ENCODE measurements at regions not wholly inside any gene's neighbourhood (a gene's known extent, or its start where the extent isn't known, plus 50 kb on each side); places are given as distances from the start of the nearest gene placed in this dataset.

DNA sequence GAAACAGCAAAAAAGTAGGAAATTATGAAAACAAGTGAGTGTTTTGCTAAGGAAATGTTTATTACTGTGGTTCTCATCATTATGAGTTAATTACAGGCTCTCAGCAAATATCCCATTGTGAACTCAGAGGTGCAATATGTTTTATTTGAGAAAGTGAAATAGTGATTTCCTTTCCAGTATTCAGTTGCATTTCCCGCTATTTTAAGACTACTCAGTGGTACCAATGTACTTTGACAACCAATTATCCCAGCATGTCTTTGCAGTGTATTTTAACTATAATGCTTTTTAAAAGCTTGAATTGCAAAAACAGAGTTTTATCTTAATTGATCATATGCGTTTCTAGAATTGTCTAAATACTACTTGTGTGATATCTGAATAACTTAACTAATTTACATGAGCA, 383.8 kb upstream of the TENM3 start:
- intact Hi-C loops (cut with DNase I; ENCODE audit: low total_unique reads), result no loop called here
- no peak for TF ChIP-seq POLR2A (IDR thresholded peaks at IDR 0.05)
- TF ChIP-seq, protein P1, sequence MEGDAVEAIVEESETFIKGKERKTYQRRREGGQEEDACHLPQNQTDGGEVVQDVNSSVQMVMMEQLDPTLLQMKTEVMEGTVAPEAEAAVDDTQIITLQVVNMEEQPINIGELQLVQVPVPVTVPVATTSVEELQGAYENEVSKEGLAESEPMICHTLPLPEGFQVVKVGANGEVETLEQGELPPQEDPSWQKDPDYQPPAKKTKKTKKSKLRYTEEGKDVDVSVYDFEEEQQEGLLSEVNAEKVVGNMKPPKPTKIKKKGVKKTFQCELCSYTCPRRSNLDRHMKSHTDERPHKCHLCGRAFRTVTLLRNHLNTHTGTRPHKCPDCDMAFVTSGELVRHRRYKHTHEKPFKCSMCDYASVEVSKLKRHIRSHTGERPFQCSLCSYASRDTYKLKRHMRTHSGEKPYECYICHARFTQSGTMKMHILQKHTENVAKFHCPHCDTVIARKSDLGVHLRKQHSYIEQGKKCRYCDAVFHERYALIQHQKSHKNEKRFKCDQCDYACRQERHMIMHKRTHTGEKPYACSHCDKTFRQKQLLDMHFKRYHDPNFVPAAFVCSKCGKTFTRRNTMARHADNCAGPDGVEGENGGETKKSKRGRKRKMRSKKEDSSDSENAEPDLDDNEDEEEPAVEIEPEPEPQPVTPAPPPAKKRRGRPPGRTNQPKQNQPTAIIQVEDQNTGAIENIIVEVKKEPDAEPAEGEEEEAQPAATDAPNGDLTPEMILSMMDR (IDR thresholded peaks at IDR 0.05), result no peak
- no peak for DNase-seq (ENCODE audit: low spot score in 2 of 2)
- no peak overlapping the region for H3K4me3 ChIP-seq (ENCODE audit: low read depth, poor library complexity, severe bottlenecking)
- 67 to 73% methylated on average over 2 of the region's 2 CpGs for WGBS, 2 donors

DNA sequence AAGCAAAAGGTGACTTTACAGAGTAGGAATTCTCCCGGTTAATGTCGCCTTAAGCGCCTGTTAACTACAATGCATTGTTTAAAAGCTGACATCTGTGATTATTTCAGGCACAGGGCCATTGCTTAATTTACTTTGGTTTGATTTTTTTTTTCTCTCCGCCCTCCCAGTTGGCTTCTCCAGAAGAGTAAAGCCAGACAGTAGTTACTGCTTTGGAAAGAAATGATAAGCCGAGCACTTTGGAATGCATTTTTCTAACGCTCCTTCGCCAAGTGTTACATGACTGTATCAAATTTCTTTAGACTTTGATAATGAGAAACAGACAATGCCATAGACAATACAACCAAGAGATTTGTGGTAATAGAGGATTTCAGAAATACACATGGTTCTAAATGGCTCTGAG, 383.0 kb upstream of the TENM3 start:
- TF ChIP-seq, protein P1 (IDR thresholded peaks at IDR 0.05), result no peak
- TF ChIP-seq POLR2A (IDR thresholded peaks at IDR 0.05), result no peak
- WGBS, 2 donors, result 63 to 64% methylated on average over 7 of the region's 7 CpGs
- DNase-seq (ENCODE audit: low spot score in 2 of 2), result no peak
- H3K4me3 ChIP-seq (ENCODE audit: low read depth, poor library complexity, severe bottlenecking), result no peak overlapping the region
- intact Hi-C loops (cut with DNase I; ENCODE audit: low total_unique reads), result no loop called here

DNA sequence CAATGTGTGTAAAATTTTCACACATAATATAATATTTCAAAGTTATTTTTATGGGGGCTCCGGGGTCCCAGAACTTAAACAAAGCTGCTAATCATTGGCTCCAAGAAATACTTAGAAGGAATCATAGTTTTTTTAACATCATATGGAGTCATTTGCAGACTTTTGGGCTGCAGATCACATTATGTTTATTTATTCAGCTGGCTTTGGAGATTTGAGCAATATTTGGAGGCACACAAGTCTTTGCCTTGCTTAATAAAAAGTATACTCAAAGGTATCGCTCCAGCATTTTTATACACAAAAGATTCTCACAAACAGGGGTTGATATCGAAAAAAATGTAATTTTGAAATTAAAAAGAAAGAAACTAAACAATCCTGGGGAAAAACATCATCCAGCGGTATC, 382.5 kb upstream of the TENM3 start:
- intact Hi-C loops (cut with DNase I; ENCODE audit: low total_unique reads), result no loop called here
- TF ChIP-seq, protein P1 (IDR thresholded peaks at IDR 0.05), result no peak
- TF ChIP-seq POLR2A (IDR thresholded peaks at IDR 0.05), result no peak
- DNase-seq (ENCODE audit: low spot score in 2 of 2), result no peak
- WGBS, 2 donors, result 78 to 81% methylated on average over 4 of the region's 4 CpGs
- no peak overlapping the region for H3K4me3 ChIP-seq (ENCODE audit: low read depth, poor library complexity, severe bottlenecking)

DNA sequence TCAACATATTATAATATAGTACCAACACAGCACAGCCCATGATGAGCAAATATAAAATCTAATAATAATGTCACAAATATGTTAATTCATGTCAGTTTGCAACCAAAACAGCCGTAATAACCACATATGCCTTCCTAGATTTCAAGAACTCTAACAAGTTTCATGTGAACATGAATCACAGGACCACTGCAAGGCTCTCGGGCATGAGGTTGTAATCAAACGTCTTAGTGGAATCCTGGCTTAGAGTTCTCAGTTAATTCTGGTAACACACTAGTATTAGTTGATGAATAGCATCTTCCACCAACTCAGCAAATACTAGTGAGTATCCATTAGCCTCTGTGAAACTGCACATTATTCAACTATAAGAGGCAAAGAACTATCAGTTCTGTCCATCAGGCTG, 379.3 kb upstream of the TENM3 start:
- H3K4me3 ChIP-seq (ENCODE audit: low read depth, poor library complexity, severe bottlenecking), result no peak overlapping the region
- TF ChIP-seq, protein P1 (IDR thresholded peaks at IDR 0.05), result no peak
- no peak for TF ChIP-seq POLR2A (IDR thresholded peaks at IDR 0.05)
- intact Hi-C loops (cut with DNase I; ENCODE audit: low total_unique reads), result no loop called here
- no peak for DNase-seq (ENCODE audit: low spot score in 2 of 2)
- WGBS, 2 donors, result 57 to 85% methylated on average over 3 of the region's 3 CpGs

DNA sequence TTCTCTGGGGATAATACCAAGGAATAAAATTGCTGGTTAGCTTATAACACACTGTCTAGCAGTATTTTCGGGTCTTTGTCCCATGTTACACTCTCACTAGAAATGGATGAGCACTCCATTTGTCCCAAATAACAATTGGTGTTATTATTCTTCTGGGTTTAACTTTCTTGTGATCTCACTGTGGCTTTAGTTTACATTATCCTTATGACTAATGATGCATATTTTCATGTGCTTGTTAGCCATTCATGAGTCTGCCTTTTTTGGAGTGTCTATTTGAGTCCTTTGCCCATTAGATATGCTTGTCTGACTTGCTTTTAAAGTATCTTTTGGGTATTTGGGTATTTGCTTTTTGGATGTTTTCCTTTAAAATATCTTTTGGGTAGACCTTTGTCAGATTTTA, 372.9 kb upstream of the TENM3 start:
- intact Hi-C loops (cut with DNase I; ENCODE audit: low total_unique reads), result no loop called here
- DNase-seq (ENCODE audit: low spot score in 2 of 2), result no peak
- no peak overlapping the region for H3K4me3 ChIP-seq (ENCODE audit: low read depth, poor library complexity, severe bottlenecking)
- TF ChIP-seq, protein P1 (IDR thresholded peaks at IDR 0.05), result no peak
- TF ChIP-seq POLR2A (IDR thresholded peaks at IDR 0.05), result no peak
- 73 to 76% methylated on average over 1 of the region's 1 CpG for WGBS, 2 donors

DNA sequence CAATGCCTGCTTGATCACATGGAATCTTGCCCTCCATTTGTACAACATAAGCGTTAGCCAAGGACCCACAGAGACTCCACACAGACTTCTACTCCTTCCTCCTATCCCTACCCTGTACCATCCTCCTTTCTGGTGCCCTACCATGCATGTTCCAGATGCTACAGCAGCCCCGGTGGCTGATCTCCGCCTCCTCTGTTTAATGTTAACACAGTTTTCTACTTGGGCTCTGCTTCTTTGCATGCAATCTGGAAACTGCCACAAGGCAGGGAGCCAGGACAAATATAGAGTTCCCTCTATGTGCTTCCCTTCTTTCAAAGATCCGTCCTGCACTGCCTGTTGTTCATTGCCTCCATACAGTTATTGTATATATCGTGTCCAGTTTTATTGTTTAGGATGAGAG, 368.6 kb upstream of the TENM3 start:
- TF ChIP-seq, protein P1 (IDR thresholded peaks at IDR 0.05), result no peak
- no peak for TF ChIP-seq POLR2A (IDR thresholded peaks at IDR 0.05)
- 53 to 70% methylated on average over 5 of the region's 5 CpGs for WGBS, 2 donors
- intact Hi-C loops (cut with DNase I; ENCODE audit: low total_unique reads), result no loop called here
- no peak overlapping the region for H3K4me3 ChIP-seq (ENCODE audit: low read depth, poor library complexity, severe bottlenecking)
- no peak for DNase-seq (ENCODE audit: low spot score in 2 of 2)
